Stimulated activated naive CD8-positive, alpha-beta T cell treated with anti-CD3 and anti-CD28 coated beads, Interleukin-15, Interleukin-2, amounts not matched to agents 100 U/mL and 50 U/mL, for 24 hours (primary cell): ENCODE measurements at regions not wholly inside any gene's neighbourhood (a gene's known extent, or its start where the extent isn't known, plus 50 kb on each side); places are given as distances from the start of the nearest gene placed in this dataset.

Experiments
- ATAC-seq: fragments of 150-1000 bp; cut with Tn5 transposase; one replicate; pipeline ENCODE4 v1.10.0; 2021
- DNase-seq: peaks from one replicate; pipeline ENCODE4 v3.0.0; 2021

DNA sequence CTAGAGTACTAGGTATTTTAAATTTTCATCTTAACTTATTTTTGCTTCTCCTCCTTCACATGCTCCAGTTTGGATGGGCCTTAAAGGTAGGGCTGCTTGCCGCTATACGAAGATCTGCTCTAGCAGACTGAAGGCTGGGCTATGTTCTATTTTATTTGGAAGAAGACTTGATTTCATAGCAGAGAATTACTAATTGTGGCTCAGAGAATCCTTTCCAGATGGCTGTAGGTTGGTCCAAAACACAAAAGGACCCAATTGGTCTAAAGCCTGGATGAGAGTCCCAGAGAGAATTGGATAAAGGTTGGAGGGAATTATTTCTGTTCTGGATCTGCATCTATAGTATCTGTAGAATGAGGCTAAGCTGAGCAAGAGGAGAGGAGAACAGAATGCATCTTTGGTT is 719.4 kb upstream of the PTBP2 start:
- ATAC-seq: no peak
- DNase-seq: no peak

DNA sequence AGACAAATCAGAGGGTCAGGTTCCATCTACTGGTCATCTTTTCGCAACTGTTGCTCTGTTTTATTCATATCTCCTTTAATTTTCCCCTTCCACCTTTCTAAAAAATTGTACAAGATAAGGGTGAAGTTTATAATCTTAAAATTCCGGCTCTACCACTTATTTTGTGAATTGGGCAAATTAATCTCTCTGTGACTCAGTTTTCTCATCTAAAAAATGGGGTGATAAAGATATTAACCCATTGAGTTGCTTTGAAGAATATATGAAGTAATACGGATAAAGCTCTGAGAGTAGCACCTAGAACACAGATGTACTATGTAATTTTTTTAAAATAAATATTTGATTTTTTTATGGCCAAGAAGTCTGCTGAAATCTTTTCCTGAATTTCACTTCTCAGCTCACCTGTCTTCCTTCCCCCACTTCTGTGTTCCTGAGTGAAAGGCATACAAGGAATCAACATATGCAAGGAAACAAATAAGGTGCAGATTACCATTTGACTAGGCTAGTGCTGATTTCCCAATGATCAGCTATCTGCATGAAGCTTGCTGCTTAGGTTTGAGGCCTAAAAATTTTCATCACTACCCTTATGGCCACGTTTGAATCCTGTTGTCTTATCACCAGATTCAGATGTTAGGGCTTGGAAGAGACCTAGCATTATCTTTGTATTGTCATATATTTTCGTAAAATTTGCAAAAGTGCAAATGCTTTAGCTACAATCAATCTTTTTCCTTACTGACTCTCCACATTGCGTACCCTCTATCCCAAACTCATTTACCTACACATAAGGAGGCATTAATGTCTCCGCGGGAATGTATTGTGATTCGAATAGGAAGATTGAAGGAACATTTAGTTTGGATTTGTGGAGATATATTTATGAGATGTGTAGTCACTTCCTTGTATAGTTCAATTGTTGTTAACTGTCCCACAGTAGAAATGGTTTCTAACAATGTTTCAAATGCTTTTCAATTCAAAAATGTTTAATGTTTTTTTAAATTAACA is 718.3 kb upstream of the PTBP2 start:
- ATAC-seq: no peak

DNA sequence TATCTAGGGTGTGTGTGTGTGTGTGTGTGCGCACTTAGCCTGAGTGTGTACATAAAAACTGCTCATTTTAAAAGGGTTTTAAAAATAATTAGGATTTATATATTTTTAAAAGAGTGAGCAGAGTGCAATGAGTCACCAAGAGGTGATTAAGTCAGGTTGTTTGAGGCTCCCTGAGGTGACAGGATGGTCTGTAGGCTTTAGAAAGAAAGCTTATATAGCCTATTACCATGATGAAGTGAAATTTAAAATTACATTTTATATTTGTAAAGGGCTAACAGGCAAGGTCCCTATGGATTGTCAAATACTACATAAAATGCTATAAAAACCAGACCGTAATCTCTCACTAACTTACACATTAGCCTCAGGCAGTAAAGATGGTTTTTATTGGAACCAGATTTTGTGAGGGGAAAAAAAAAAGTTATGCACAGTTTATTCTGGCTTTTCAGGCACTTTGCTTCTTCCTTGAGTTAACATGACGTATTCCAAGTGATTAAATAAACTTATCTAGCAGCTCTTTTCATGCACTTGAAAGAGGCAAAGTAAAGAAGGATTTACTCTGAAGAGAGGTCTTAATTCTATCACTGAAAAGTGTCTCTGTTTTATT is 711.7 kb upstream of the PTBP2 start:
- ATAC-seq (no peak), DNase-seq (no peak)

More for the DNA sequence above, 718.3 kb upstream of the PTBP2 start:
- no peak for DNase-seq

GRCh38 chr1:96011606-96012005 is 710.0 kb upstream of the PTBP2 start:
- no peak for DNase-seq
- ATAC-seq: no peak

DNA sequence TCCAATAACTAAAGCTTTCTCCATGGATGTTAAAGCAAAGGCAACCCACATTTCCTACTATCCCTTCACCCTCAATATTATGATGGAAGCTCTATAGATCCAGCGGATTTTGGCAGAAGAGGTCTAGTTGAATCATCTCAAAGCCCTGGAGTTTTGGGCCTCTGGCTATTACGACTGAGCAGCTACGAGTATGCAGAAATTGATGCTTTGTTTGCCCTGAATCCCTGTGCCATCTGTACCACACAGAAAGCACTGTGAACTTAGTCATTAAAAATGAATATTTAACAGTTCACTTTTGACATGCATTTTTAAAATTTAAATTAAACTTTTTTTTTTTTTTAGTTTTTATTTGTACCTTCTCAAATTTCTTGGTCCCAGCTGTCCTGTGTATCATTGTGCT is 705.4 kb upstream of the PTBP2 start:
- ATAC-seq: no peak

GRCh38 chr1:96020378-96020777 is 701.2 kb upstream of the PTBP2 start:
- DNase-seq (no peak), ATAC-seq (no peak)

More for the DNA sequence above, 705.4 kb upstream of the PTBP2 start:
- DNase-seq: no peak

DNA sequence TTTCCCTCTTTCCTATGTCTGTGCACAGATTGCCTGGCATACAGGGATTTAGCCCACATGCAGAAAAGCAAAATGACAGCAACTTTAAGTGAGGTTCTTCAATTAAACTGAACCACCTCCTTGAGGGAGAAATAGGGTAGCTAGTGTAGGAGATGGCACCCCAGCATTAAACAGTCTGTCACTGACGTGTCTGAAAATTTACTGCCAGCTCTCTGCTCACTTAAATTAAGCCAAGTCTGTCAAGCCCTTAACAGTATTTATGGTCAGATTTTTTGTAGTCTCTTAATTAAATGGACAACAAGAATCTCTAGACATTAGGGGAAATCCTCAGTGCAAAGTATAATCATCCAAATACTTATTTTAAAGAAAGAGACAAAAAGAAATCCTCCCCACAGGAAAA is 696.5 kb upstream of the PTBP2 start:
- no peak for ATAC-seq
- no peak for DNase-seq

DNA sequence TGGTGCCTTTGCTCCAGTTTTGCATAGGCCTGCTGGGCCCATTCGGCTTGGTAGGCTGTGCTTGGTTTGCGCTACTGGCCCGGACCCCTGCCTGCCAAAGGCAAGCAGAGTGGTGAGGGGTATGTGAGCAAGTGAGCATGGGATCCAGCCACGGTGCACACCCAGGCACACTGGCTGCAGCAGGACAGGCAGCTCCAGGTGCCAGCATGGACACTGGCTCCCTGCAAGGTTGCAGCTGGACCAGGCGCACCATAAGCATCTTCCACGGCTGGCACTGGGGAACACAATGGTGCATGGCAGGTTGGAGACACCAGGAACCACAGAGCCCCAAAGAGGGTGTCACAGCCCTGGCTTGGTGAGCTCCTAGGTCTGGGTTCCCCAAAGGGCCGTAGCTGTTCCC is 693.5 kb upstream of the PTBP2 start:
- ATAC-seq (no peak), DNase-seq (no peak)

GRCh38 chr1:96030312-96030711 is 691.3 kb upstream of the PTBP2 start:
- DNase-seq (no peak), ATAC-seq (no peak)

DNA sequence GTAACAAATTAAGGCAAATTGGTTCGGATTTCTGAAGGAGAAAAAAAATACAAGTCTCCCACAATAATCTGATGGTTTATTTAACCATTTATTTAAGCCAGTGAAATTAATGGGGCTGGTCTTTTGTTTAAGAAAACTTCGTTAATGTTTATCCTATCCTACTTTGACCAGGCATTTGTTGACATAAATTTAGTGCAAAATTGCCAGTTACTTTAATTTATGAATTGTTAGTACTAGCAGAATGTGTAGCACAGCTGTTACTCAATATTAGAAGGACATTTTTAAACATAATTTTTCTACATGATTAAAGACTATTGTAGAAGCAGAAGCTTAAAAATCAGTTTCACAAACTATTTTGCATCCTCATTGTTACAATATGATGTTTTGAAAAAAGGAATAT is 687.6 kb upstream of the PTBP2 start:
- ATAC-seq (no peak), DNase-seq (no peak)

GRCh38 chr1:96036763-96037162 is 684.8 kb upstream of the PTBP2 start:
- ATAC-seq: no peak
- no peak for DNase-seq

- ATAC-seq (no peak), DNase-seq (no peak)
These were observed 682.9 kb upstream of the PTBP2 start for GRCh38 chr1:96038636-96039035.

DNA sequence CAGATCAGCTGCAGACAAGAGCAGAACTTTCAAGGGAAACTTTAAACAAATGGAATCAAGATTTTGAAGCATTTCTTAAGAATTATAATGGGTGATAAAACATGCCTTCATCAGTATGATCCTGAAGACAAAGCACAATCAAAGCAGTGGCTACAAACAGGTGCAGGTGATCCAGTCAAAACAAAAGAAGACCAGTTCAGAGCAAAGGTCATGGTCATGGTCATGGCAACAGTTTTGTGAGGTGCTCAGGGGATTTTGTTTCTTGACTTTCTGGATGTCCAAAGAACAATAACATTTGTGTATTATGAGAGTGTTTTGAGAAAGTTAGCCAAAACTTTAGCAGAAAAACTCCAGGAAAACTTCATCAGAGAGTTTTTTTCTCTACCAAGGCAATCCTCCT is 681.7 kb upstream of the PTBP2 start:
- DNase-seq (no peak), ATAC-seq (no peak)

DNA sequence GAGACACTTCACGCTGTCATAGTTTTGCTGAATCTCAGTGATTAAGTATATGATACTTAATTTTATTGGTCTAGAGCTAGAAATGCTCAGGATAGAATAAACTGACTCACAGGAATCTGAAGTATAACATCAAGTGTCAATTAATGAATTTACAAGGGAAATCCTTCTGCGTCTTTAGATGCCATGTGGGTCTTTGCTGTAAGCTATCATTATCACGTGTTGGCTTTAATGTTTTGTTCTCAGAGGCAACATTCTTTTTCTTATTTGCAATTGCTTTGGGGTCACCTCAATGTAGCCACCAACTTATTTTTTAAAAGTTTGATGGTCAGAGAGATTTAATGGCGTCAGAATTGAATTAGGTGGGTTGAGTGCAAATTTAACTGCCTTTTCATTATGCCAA is 680.1 kb upstream of the PTBP2 start:
- no peak for DNase-seq
- no peak for ATAC-seq

GRCh38 chr1:96048572-96049212 is 672.9 kb upstream of the PTBP2 start:
- DNase-seq (no peak), ATAC-seq (no peak)

DNA sequence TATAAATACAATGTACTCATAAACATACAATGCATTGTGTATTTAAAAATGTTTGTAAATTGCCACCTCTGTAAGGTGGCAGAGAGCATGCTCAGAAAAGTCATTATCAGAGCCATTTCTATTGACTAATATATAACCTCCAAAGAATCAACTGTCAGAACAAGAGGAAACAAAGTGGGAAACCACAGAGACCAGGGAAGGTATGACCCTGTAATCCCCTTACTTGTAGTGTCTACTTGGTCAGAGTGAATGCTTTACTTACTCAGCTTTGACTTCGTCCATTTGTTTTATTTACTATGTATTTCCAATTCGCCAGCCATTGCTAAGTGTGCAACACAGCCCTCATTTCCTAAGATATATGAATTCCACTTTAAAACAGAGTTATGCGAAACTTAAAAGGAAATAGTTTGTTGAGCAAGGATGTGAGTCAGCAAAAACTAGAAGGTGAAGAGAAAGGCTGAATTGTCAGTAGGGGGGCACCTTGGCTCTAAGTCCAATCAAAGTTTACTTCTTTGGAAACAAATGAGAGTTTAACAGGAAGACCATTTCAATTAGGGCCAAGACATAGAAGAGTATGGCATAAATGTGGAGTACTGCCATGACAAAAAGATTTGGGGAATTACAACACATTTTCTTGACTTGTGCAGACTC is 671.7 kb upstream of the PTBP2 start:
- no peak for ATAC-seq

DNA sequence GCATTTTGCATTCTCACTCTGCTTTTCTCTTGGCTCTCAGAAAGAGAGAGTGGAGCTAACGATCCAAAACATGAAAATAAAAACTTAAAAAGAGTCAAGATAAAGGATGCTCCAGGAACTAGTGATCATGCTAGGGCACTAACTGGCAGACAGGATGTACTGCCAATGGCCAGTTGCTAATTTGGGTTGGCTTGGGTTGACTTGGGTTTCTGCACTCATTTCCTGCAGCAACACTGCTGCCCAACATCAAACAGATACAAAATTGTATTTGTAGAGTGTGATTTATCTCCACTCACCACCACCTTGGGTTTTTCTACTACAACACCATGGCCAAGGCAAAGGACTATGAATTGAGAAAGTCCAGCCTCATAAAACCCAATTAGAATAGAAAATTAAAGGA is 662.3 kb upstream of the PTBP2 start:
- ATAC-seq: no peak
- no peak for DNase-seq

More for the DNA sequence above, 671.7 kb upstream of the PTBP2 start:
- no peak for DNase-seq

DNA sequence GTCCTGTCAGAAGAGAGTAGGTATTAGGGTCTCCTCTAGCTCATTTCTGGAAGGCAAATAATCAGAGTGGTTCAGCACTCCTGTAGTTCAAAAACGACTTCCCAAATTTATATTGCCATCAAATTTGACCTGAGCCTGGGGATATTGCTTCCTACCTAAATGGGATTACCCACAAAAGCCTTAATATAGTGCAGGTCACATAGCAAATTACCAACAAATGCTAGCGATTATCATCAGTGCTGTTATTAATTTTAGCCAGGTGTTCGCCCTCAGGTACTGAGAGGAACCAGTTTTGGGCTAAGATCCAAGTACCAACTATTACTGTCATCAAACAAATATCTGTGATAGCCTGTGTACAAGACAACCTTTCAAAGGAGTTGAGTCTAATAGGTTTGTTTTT is 661.8 kb upstream of the PTBP2 start:
- no peak for DNase-seq

GRCh38 chr1:96060621-96061020 is 661.0 kb upstream of the PTBP2 start:
- ATAC-seq (no peak), DNase-seq (no peak)

More for the DNA sequence above, 661.8 kb upstream of the PTBP2 start:
- no peak for ATAC-seq

GRCh38 chr1:96072021-96072420 is 649.6 kb upstream of the PTBP2 start:
- no peak for ATAC-seq
- no peak for DNase-seq

DNA sequence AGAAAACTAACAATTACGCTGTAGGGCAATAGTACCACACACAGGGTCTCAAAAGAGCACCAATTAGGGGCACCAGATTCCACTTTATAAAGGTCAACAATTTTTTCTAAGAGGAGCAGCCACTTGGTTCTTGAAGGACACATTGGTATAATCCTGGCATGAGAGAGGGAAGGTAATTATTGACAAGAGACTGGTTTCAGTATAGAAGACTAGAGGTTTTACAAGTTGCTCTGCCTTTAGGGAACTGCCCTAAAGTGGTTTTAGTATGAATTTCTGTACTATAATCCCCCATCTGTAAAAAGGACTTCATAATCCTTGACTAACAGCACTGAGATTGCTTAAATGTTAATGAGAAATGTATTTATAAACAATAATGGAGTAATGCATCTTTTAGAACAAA is 648.5 kb upstream of the PTBP2 start:
- DNase-seq: no peak
- ATAC-seq: no peak

- DNase-seq: no peak
- no peak for ATAC-seq
These were observed 647.2 kb upstream of the PTBP2 start for GRCh38 chr1:96074422-96074821.
